ENCODE measurements at regions not wholly inside any gene's neighbourhood (a gene's known extent, or its start where the extent isn't known, plus 50 kb on each side); places are given as distances from the start of the nearest gene placed in this dataset.

DNA sequence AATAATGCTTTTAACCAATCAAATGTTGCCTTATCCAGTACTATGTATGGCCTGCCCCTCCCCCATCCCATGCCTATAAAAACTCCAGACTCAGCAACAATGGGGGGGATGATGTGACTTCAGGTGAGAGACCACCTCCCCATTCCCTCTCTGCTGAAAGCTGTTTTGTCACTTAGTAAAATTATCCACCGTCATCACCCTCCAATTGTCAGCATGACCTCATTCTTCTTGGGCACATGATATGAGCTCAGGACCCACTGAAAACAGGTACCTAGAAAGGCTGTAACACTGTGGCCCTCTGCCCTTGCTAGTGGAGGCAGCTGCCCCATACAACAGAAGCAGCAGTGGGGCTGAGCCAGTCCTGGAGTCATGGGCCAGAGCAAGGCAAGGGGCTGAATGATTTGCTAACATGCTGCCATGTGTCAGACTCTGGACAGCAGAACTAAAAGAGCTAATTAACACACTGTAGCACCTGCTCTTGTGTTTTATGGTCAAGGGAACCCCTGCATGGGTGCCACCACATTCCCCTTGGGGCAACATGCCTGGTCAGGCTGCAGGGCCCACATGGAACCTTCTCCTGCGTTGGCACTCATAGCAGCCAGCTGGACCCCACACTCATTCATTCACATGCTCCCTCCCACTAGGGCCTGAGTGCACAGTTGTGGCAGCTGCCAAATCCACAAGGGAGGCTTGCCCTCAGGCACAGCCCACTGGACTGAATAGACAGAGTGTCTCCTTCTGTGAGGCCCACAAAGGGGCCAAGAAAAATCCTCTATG, 722.2 kb upstream of the PCDH20 start:
- Histone ChIP-seq H3K27me3 (ENCODE audit: control insufficient read depth in 2 of 2, insufficient read depth in 2 of 2, low read length in 2 of 2) (no peaks in the 10 kb centered on the region), H4K20me1 (replicated peaks; ENCODE audit: control insufficient read depth, extremely low read depth, insufficient read depth, low read length) (no peaks in the 10 kb centered on the region), H3K79me2 (ENCODE audit: control insufficient read depth, insufficient read depth, low read length) (no peaks in the 10 kb centered on the region), H3K9me1 (replicated peaks; ENCODE audit: control insufficient read depth, extremely low read depth, insufficient read depth, low read length) (no peaks in the 10 kb centered on the region), H3K4me2 (ENCODE audit: insufficient read depth, low read length) (no peak overlapping the region), H3K36me3 (ENCODE audit: control insufficient read depth in 2 of 2, extremely low read depth in 1 of 2, insufficient read depth in 2 of 2, low read length in 2 of 2) (no peaks in the 10 kb centered on the region), H3K4me3 (replicated peaks in 1 of 3; ENCODE audit: insufficient read depth in 1 of 3, low read depth in 1 of 3, low read length in 3 of 3) (no peak overlapping the region), H3K4me1 (ENCODE audit: control insufficient read depth, extremely low read depth, insufficient read depth, low read length) (no peaks in the 10 kb centered on the region), H3K9me3 (replicated peaks; ENCODE audit: control insufficient read depth, insufficient read depth, low read length) (no peaks in the 10 kb centered on the region), H2AFZ (ENCODE audit: low read depth, low read length) (no peak overlapping the region), H3K9ac (replicated peaks; ENCODE audit: extremely low read depth, insufficient read depth, low read length) (no peak overlapping the region), H3K27ac (ENCODE audit: insufficient read depth, low read depth, low read length) (no peak overlapping the region)
- TF ChIP-seq GATA2 (IDR thresholded peaks at IDR 0.05; ENCODE audit: insufficient read depth, insufficient read length, low read depth, low read length) (no peak), FOS (IDR thresholded peaks at IDR 0.05; ENCODE audit: borderline replicate concordance, insufficient read depth, low read length) (no peak), POLR2A (IDR thresholded peaks at IDR 0.05; ENCODE audit: low read depth, low read length) (no peak), JUN (IDR thresholded peaks at IDR 0.05; ENCODE audit: borderline replicate concordance, insufficient read depth, insufficient read length, low read depth) (no peak), EZH2 (IDR thresholded peaks at IDR 0.05; ENCODE audit: borderline replicate concordance, low read depth, low read length, severe bottlenecking) (no peak), MYC (IDR thresholded peaks at IDR 0.05; ENCODE audit: low read depth, low read length) (no peak), MAX (IDR thresholded peaks at IDR 0.05; ENCODE audit: insufficient read depth, insufficient read length) (no peak), POLR2AphosphoS5 (IDR thresholded peaks at IDR 0.05; ENCODE audit: insufficient read depth, low read depth, low read length) (no peak)
- TF ChIP-seq, protein P1, sequence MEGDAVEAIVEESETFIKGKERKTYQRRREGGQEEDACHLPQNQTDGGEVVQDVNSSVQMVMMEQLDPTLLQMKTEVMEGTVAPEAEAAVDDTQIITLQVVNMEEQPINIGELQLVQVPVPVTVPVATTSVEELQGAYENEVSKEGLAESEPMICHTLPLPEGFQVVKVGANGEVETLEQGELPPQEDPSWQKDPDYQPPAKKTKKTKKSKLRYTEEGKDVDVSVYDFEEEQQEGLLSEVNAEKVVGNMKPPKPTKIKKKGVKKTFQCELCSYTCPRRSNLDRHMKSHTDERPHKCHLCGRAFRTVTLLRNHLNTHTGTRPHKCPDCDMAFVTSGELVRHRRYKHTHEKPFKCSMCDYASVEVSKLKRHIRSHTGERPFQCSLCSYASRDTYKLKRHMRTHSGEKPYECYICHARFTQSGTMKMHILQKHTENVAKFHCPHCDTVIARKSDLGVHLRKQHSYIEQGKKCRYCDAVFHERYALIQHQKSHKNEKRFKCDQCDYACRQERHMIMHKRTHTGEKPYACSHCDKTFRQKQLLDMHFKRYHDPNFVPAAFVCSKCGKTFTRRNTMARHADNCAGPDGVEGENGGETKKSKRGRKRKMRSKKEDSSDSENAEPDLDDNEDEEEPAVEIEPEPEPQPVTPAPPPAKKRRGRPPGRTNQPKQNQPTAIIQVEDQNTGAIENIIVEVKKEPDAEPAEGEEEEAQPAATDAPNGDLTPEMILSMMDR (IDR thresholded peaks at IDR 0.05; ENCODE audit: extremely low read depth in 1 of 2, insufficient read depth in 1 of 2, low read depth in 1 of 2, low read length in 2 of 2): no peak
- no TSS peak for BruUV-seq (replicated peaks)
- ChIA-PET CTCF (no interaction called here), POLR2A (no interaction called here)
- DNase-seq (ENCODE audit: low read depth, low spot score) (no peak), FAIRE-seq (no peak)
- intact Hi-C loops (cut with micrococcal nuclease): no loop called here
- dilution Hi-C loops (cut with MboI; ENCODE audit: extremely low pct_ligation_motif_present, low sequenced_read_pairs): no loop called here

Measured in endothelial cell of umbilical vein (primary cell).